Thoracic aorta (tissue), 2 donors: ENCODE measurements at regions not wholly inside any gene's neighbourhood (a gene's known extent, or its start where the extent isn't known, plus 50 kb on each side); places are given as distances from the start of the nearest gene placed in this dataset.

Experiments
- ATAC-seq: fragments of 150-250 bp; one replicate; pipeline ENCODE4 v1.8.0; 2017; ENCODE audit warnings: low read depth; ENCODE audit not compliant: insufficient number of reproducible peaks, low FRiP score
- DNase-seq: peaks from one replicate; pipeline ENCODE4 v3.0.0-alpha.2; 2020; ENCODE audit warnings: low spot score
- H3K27ac ChIP-seq, 2 donors: fragments of 200-600 bp; sonication (generic); 1 replicate in 1 of 2; 2 replicates in 1 of 2; pipeline ENCODE4 v1.5.1; 2016; ENCODE audit warnings: mild to moderate bottlenecking in 2 of 2, moderate library complexity in 2 of 2
- H3K27me3 ChIP-seq: fragments of 200-600 bp; sonication (generic); replicated peaks from 2 replicates; pipeline ENCODE4 v1.6.0; 2016; ENCODE audit warnings: mild to moderate bottlenecking; ENCODE audit not compliant: insufficient read depth
- H3K36me3 ChIP-seq: fragments of 200-600 bp; sonication (generic); one replicate; pipeline ENCODE4 v1.5.1; 2016
- H3K4me1 ChIP-seq, 2 donors: fragments of 200-600 bp; sonication (generic); 1 replicate in 1 of 2; 2 replicates in 1 of 2; pipeline versions ENCODE4 v1.5.1 to v1.6.0; 2016; ENCODE audit warnings: low read depth in 2 of 2, mild to moderate bottlenecking in 1 of 2; ENCODE audit not compliant: control insufficient read depth in 1 of 2
- H3K4me3 ChIP-seq: fragments of 200-600 bp; sonication (generic); 2 replicates; pipeline ENCODE4 v1.5.1; 2016; ENCODE audit warnings: mild to moderate bottlenecking
- H3K9me3 ChIP-seq: fragments of 200-600 bp; sonication (generic); 2 replicates; pipeline ENCODE4 v1.5.1; 2016
- CTCF ChIP-seq: fragments of 200-600 bp; sonication (generic); IDR thresholded peaks from one replicate; pipeline ENCODE4 v1.5.1; 2019; ENCODE audit warnings: antibody characterized with exemption

- Histone ChIP-seq H3K27ac (no peak overlapping the region), H3K36me3 (no peaks in the 10 kb centered on the region), H3K4me3 (no peak overlapping the region), H3K9me3 (no peaks in the 10 kb centered on the region), H3K27me3 (no peaks in the 10 kb centered on the region), H3K4me1 (no peaks in the 10 kb centered on the region)
- DNase-seq (no peak), ATAC-seq (no peak)
- TF ChIP-seq CTCF: no peak
Observed at GRCh38 chr7:85489498-85489897, 302.6 kb upstream of the SEMA3D start.

- DNase-seq (no peak), ATAC-seq (no peak)
- Histone ChIP-seq H3K36me3 (no peaks in the 10 kb centered on the region), H3K27me3 (no peaks in the 10 kb centered on the region), H3K27ac (no peak overlapping the region), H3K4me3 (no peak overlapping the region), H3K4me1 (no peaks in the 10 kb centered on the region), H3K9me3 (no peaks in the 10 kb centered on the region)
- no peak for TF ChIP-seq CTCF
Observed at GRCh38 chr7:85488406-85488805, 301.6 kb upstream of the SEMA3D start.

GRCh38 chr7:85483177-85483576, 296.3 kb upstream of the SEMA3D start:
- no peaks in the 10 kb centered on the region for H3K9me3 ChIP-seq
- H3K36me3 ChIP-seq: no peaks in the 10 kb centered on the region
- H3K4me3 ChIP-seq: no peak overlapping the region
- DNase-seq: no peak
- TF ChIP-seq CTCF: no peak
- H3K27ac ChIP-seq: no peak overlapping the region
- no peaks in the 10 kb centered on the region for H3K4me1 ChIP-seq
- no peak for ATAC-seq
- no peaks in the 10 kb centered on the region for H3K27me3 ChIP-seq

GRCh38 chr7:85480666-85481065, 293.8 kb upstream of the SEMA3D start:
- no peak for DNase-seq
- no peak overlapping the region for H3K4me3 ChIP-seq
- no peak for ATAC-seq
- H3K27ac ChIP-seq: no peak overlapping the region
- TF ChIP-seq CTCF: no peak
- H3K4me1 ChIP-seq: no peaks in the 10 kb centered on the region
- H3K36me3 ChIP-seq: no peaks in the 10 kb centered on the region
- no peaks in the 10 kb centered on the region for H3K9me3 ChIP-seq
- H3K27me3 ChIP-seq: no peaks in the 10 kb centered on the region

- TF ChIP-seq CTCF: no peak
- Histone ChIP-seq H3K9me3 (no peaks in the 10 kb centered on the region), H3K27me3 (no peaks in the 10 kb centered on the region), H3K4me3 (no peak overlapping the region), H3K27ac (no peak overlapping the region), H3K4me1 (no peaks in the 10 kb centered on the region), H3K36me3 (no peaks in the 10 kb centered on the region)
- ATAC-seq (no peak), DNase-seq (no peak)
Observed at GRCh38 chr7:85479918-85480643, 293.2 kb upstream of the SEMA3D start.
